CD14-positive monocyte (primary cell): ENCODE measurements at regions not wholly inside any gene's neighbourhood (a gene's known extent, or its start where the extent isn't known, plus 50 kb on each side); places are given as distances from the start of the nearest gene placed in this dataset.

ENCODE experiments used
- DNase-seq, 3 donors: peaks; one replicate each; pipeline ENCODE4 v3.0.0-alpha.2; 2011 to 2022
- H2AFZ ChIP-seq: 2 replicates; pipeline ENCODE4 v1.6.0; 2012; ENCODE audit warnings: mild to moderate bottlenecking, low read depth, low read length, inconsistent platforms; ENCODE audit not compliant: insufficient read depth, poor library complexity, severe bottlenecking
- H3K27ac ChIP-seq, 2 donors: 1 replicate in 1 of 2; 2 replicates in 1 of 2; pipeline ENCODE4 v1.5.1; 2012 to 2013; ENCODE audit warnings: low read length in 2 of 2, control low read depth in 1 of 2, inconsistent platforms in 1 of 2, low read depth in 1 of 2, mild to moderate bottlenecking in 1 of 2
- H3K27me3 ChIP-seq, 2 donors: one replicate each; pipeline versions ENCODE4 v1.6.0 to v1.6.1; 2011 to 2013; ENCODE audit warnings: low read length in 2 of 2; ENCODE audit not compliant: control insufficient read depth in 2 of 2, insufficient read depth in 2 of 2
- H3K36me3 ChIP-seq, 2 donors: replicated peaks in 1 of 2; 1 replicate in 1 of 2; 2 replicates in 1 of 2; pipeline versions ENCODE4 v1.5.1 to v1.6.1; 2012 to 2013; ENCODE audit warnings: low read length in 2 of 2, control low read depth in 1 of 2, inconsistent platforms in 1 of 2, mild to moderate bottlenecking in 1 of 2; ENCODE audit not compliant: insufficient read depth in 2 of 2, control insufficient read depth in 1 of 2
- H3K4me1 ChIP-seq, 2 donors: 1 replicate in 1 of 2; 2 replicates in 1 of 2; pipeline versions ENCODE4 v1.5.1 to v1.6.1; 2012 to 2013; ENCODE audit warnings: low read length in 2 of 2, control low read depth in 1 of 2, inconsistent platforms in 1 of 2, mild to moderate bottlenecking in 1 of 2, moderate library complexity in 1 of 2; ENCODE audit not compliant: insufficient read depth in 2 of 2, control insufficient read depth in 1 of 2
- H3K4me2 ChIP-seq: replicated peaks from 2 replicates; pipeline ENCODE3; 2012; ENCODE audit warnings: low read length, moderate library complexity, mild to moderate bottlenecking; ENCODE audit not compliant: poor library complexity, severe bottlenecking; ENCODE audit errors: extremely low read depth
- H3K4me3 ChIP-seq, 3 experiments: fragments of 200-600 bp in 1 of 3; sonication (generic) in 1 of 3; replicated peaks in 1 of 3; 1 replicate in 2 of 3; 2 replicates in 1 of 3; pipeline ENCODE4 v1.5.1; 2011 to 2013; ENCODE audit warnings: low read length in 3 of 3, mild to moderate bottlenecking in 3 of 3, control low read depth in 2 of 3, low read depth in 2 of 3, inconsistent platforms in 1 of 3, moderate library complexity in 1 of 3
- H3K79me2 ChIP-seq: 2 replicates; pipeline ENCODE4 v1.6.0; 2012; ENCODE audit warnings: mild to moderate bottlenecking, control low read depth, inconsistent platforms, low read length, moderate library complexity; ENCODE audit not compliant: insufficient read depth
- H3K9ac ChIP-seq: 2 replicates; pipeline ENCODE4 v1.6.0; 2017; ENCODE audit warnings: low read length, mild to moderate bottlenecking; ENCODE audit not compliant: insufficient read depth, poor library complexity, severe bottlenecking
- H3K9me3 ChIP-seq, 2 donors: replicated peaks in 1 of 2; 1 replicate in 1 of 2; 2 replicates in 1 of 2; pipeline versions ENCODE4 v1.5.1 to v1.6.1; 2012 to 2013; ENCODE audit warnings: low read length in 2 of 2, control low read depth in 1 of 2; ENCODE audit not compliant: control insufficient read depth in 1 of 2, insufficient read depth in 1 of 2
- H4K20me1 ChIP-seq: 2 replicates; pipeline ENCODE4 v1.6.0; 2012; ENCODE audit warnings: mild to moderate bottlenecking, low read length, control low read depth, moderate library complexity; ENCODE audit not compliant: insufficient read depth
- H3K27ac Mint-ChIP-seq, 7 donors: one replicate each; pipeline ENCODE4 v1.8.0; 2020; ENCODE audit warnings: mild to moderate bottlenecking in 7 of 7, mixed read lengths in 7 of 7, moderate library complexity in 6 of 7, inconsistent platforms in 2 of 7
- H3K27me3 Mint-ChIP-seq, 3 donors: one replicate each; pipeline ENCODE4 v1.8.0; 2021 to 2022; ENCODE audit warnings: low read depth in 3 of 3, mild to moderate bottlenecking in 3 of 3, mixed read lengths in 3 of 3, moderate library complexity in 3 of 3, inconsistent platforms in 1 of 3
- H3K36me3 Mint-ChIP-seq, 2 donors: one replicate each; pipeline ENCODE4 v1.8.0; 2020; ENCODE audit warnings: mixed read lengths in 2 of 2, inconsistent platforms in 1 of 2, mild to moderate bottlenecking in 1 of 2
- H3K4me1 Mint-ChIP-seq: one replicate; pipeline ENCODE4 v1.8.0; 2020; ENCODE audit warnings: mild to moderate bottlenecking, mixed read lengths
- H3K4me3 Mint-ChIP-seq, 2 donors: one replicate each; pipeline ENCODE4 v1.8.0; 2020; ENCODE audit warnings: mild to moderate bottlenecking in 2 of 2, mixed read lengths in 2 of 2, moderate library complexity in 1 of 2
- H3K9me3 Mint-ChIP-seq, 7 donors: one replicate each; pipeline ENCODE4 v1.8.0; 2020 to 2022; ENCODE audit warnings: mixed read lengths in 7 of 7, mild to moderate bottlenecking in 6 of 7, moderate library complexity in 6 of 7, inconsistent platforms in 2 of 7
- WGBS: methylation state at CpG from one replicate; pipeline ENCODE4 v1.1.5; 2013; ENCODE audit warnings: missing lambda C conversion rate; ENCODE audit not compliant: insufficient coverage; 5-methylcytosine and 5-hydroxymethylcytosine counted together
- intact Hi-C, 2 donors: fragments of 100-400 bp; cut with micrococcal nuclease; formaldehyde crosslinking; loops; one replicate each; pipeline versions ENCODE4 v1.15.0 to v1.15.1; 2023
- TF ChIP-seq, protein P1 (sequence below): fragments of 200-600 bp; IDR thresholded peaks from one replicate; pipeline ENCODE4 v1.8.0; 2022; ENCODE audit warnings: antibody characterized with exemption, mild to moderate bottlenecking

DNA sequence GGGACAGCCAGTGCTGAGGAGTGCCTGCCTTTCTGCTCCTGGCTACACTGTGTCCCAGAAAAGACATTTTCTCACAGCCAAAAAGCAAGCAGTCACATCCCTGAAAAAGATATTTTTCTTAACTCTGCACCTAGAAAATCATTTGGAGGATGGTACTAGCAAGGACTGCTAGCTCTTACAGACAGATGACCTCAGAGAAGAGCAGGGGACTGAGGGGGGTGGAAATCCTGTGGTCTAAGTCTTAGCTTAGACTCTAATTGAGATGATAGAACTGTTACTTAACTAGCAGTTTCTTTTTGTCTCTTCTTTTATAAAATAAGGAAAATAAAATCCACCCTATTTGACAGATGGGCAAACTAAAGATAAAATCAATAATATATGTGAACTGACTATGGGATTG is 152.8 kb downstream of the TMEM200A start:
- peaks cover 3 to 12% (median 7%) of the 10 kb centered on the region in 7 donors for H3K9me3 Mint-ChIP-seq
- Histone ChIP-seq H3K27ac (no peak overlapping the region), H3K36me3 (no peaks in the 10 kb centered on the region), H3K4me3 (no peak overlapping the region), H3K27me3 (no peaks in the 10 kb centered on the region), H3K9ac (no peak overlapping the region), H3K4me2 (no peak overlapping the region), H3K79me2 (no peaks in the 10 kb centered on the region), H2AFZ (no peak overlapping the region), H3K9me3 (no peaks in the 10 kb centered on the region), H3K4me1 (no peaks in the 10 kb centered on the region), H4K20me1 (no peaks in the 10 kb centered on the region)
- no peak overlapping the region for H3K4me3 Mint-ChIP-seq
- TF ChIP-seq, protein P1, sequence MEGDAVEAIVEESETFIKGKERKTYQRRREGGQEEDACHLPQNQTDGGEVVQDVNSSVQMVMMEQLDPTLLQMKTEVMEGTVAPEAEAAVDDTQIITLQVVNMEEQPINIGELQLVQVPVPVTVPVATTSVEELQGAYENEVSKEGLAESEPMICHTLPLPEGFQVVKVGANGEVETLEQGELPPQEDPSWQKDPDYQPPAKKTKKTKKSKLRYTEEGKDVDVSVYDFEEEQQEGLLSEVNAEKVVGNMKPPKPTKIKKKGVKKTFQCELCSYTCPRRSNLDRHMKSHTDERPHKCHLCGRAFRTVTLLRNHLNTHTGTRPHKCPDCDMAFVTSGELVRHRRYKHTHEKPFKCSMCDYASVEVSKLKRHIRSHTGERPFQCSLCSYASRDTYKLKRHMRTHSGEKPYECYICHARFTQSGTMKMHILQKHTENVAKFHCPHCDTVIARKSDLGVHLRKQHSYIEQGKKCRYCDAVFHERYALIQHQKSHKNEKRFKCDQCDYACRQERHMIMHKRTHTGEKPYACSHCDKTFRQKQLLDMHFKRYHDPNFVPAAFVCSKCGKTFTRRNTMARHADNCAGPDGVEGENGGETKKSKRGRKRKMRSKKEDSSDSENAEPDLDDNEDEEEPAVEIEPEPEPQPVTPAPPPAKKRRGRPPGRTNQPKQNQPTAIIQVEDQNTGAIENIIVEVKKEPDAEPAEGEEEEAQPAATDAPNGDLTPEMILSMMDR = no peak
- H3K4me1 Mint-ChIP-seq = peaks cover 4% of the 10 kb centered on the region
- DNase-seq = no peak
- H3K27me3 Mint-ChIP-seq = peaks cover 0 to 2% (median 0%) of the 10 kb centered on the region in 3 donors
- intact Hi-C loops = no loop called here
- H3K27ac Mint-ChIP-seq = peak overlapping the region in 1 of 7 donors; percentile 9
- no peaks in the 10 kb centered on the region for H3K36me3 Mint-ChIP-seq

DNA sequence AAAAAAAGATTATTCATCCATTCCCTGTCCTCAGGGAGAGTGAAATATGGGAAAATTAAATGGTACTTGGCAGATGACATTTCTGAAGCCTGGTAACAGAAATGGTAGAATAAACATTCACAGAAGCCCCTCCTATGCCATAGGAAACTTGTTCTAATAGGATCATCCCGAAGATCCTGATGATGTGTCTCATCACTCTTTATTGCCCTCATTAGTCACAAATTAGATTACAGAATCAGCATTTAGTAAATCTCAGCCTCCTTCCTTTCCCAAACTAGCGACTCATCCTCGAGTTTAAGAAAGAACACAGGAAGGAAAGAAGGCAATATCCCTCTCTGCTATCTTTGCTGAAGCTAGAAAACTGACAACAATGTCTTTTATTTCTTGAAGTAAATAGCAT is 154.4 kb downstream of the TMEM200A start:
- no peak overlapping the region for H3K4me3 Mint-ChIP-seq
- Histone ChIP-seq H3K36me3 (no peaks in the 10 kb centered on the region), H3K79me2 (no peaks in the 10 kb centered on the region), H3K9ac (no peak overlapping the region), H3K4me2 (no peak overlapping the region), H3K4me3 (no peak overlapping the region), H3K27ac (no peak overlapping the region), H4K20me1 (no peaks in the 10 kb centered on the region), H3K27me3 (no peaks in the 10 kb centered on the region), H3K9me3 (no peaks in the 10 kb centered on the region), H3K4me1 (no peaks in the 10 kb centered on the region), H2AFZ (no peak overlapping the region)
- no peaks in the 10 kb centered on the region for H3K36me3 Mint-ChIP-seq
- no peak overlapping the region for H3K27ac Mint-ChIP-seq
- H3K9me3 Mint-ChIP-seq = peaks cover 3 to 12% (median 7%) of the 10 kb centered on the region in 7 donors
- H3K4me1 Mint-ChIP-seq = no peaks in the 10 kb centered on the region
- intact Hi-C loops = loop anchor here in 1 of 2 donors (10.0 kb wide), 1 partner anchor 75 kb away; no protein-coding TSS in a partner anchor
- peaks cover 0 to 4% (median 0%) of the 10 kb centered on the region in 3 donors for H3K27me3 Mint-ChIP-seq
- no peak for DNase-seq
- TF ChIP-seq, protein P1 = no peak
- WGBS = 70% methylated on average over 1 of the region's 3 CpGs
